NCI-H226 (cell line): ENCODE measurements at regions not wholly inside any gene's neighbourhood (a gene's known extent, or its start where the extent isn't known, plus 50 kb on each side); places are given as distances from the start of the nearest gene placed in this dataset.

ENCODE experiments used
- DNase-seq: peaks from one replicate; pipeline ENCODE4 v3.0.0-alpha.2; 2015

DNA sequence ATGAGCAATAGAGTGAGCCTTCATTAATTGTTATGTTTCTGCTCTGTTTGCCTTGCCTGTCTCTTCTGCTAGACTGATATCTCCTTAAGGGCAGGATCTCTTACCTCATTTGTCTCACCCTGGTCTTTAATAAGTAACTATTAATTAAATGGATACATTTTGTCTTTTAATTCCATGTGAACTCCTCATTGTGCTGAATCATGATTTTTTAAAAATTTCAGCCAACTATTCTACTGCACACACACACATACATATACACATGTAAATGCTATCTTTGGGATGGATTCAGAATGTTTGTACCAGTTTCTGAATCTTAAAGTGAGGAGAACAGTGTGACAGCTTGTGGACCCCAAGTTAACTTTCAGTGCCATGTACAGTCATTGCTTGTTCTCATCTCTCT, 731.1 kb upstream of the MAP3K7 start:
- no peak for DNase-seq

DNA sequence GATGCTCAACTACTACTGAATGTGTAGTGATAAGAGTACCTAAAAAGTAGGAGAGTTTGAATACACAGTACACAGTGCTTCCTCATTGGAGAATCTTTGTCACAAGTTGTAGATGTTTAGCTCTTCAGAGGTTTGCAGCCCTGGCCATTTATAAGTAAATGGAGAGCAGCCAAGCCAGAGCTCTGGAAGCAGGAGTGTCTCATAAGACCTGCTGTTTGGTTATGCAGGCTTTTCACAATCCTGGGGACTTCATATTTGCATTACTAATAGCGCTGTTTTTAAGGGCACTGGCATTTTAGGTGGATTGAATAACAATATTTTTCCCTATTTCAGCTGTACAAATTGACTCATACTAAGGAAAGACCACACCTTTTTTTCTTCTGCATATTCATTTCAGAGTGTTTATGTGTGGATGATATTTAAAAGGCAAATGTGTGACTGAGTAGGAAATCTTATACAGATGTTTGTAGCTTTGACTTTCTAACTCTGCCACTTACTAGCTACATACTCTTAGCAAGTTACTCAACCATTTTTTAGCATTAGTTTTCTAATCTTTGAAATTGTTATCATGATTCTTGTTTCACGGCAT, 730.5 kb upstream of the MAP3K7 start:
- no peak for DNase-seq

DNA sequence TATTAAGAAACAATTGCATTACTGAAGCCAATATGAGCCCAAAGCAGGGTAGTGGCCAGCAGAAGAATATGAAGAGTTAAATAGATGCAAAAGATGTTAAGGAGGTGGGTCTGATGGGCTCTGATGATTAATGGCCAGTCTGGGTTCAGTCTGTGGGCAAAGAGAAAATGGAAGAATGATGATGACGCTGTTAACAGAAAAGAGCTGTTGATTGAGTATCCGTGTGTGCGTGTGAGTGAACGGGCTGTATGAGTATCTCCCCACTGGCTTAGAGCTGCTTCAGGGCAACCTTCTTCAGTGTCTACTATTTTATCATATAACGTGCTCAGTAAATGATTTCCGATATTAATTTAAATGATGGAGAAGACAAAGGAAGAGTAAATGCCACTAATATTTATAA, 723.3 kb upstream of the MAP3K7 start:
- DNase-seq = no peak

GRCh38 chr6:91305755-91306154, 718.9 kb upstream of the MAP3K7 start:
- no peak for DNase-seq

DNA sequence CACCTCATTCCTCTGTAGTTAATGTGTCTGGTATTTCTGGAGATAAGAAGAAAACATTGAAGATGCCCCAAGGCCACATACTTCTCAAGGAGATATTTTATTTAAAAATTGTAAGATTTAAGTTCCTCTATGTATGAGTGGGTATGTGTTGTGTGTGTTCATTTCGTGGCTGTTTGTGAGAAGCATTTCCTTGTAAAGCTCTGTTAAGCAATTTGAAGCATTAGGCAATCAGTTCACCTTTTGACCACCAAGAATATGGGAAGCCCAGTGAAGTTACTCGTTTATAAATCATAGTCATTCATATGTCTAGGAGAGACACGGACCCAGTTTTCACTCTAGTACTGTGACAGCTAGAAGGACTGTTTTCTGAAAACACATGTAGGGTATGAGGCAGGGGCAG, 717.6 kb upstream of the MAP3K7 start:
- peak; percentile 80 for DNase-seq

- DNase-seq = no peak
Measured at GRCh38 chr6:91303326-91303725, 716.5 kb upstream of the MAP3K7 start.

DNA sequence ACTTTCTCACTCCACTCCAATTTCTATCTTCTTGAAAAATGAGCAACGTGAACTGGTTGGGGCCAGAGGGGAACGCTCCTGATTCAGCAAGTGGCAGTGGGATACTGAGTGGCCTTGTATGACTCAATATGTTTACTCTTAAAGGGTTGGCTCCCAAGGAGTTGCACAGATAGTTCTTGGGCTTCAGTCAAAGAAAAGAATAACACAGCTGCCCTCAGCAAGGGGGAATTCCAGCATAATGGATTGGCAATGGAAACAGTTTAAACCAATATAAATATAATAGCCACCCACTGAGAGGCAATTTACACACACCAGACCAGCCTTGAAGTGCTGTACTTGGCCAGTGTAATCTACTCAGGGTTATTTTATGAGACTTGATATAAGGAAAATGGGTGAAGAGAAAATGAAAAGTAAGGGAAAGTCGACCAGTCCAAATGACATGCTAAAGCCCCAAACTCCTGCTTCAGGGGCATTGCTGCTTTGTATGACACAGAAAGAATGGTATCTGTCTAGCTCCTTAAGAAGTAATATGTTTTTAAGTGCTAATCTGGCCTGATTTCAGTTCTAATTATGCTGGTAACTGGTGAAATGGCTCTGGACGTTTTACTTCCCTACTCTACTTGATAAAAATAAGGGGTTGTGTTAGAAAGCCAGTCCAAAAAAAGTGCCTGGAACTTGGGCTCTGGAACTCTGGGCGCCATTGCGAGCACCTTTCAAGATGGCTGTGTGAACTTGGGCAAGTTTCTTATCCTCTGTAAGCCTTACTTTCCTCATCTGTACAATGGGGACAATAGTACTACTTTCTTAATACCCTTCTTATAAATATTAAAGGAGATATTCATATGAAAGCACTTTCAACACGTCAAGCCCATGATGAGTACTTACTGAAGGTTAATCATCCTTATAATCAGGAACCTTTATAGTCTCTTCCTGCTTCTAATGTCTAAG, 712.9 kb upstream of the MAP3K7 start:
- DNase-seq = no peak

GRCh38 chr6:91298543-91299145, 711.8 kb upstream of the MAP3K7 start:
- DNase-seq = no peak

DNA sequence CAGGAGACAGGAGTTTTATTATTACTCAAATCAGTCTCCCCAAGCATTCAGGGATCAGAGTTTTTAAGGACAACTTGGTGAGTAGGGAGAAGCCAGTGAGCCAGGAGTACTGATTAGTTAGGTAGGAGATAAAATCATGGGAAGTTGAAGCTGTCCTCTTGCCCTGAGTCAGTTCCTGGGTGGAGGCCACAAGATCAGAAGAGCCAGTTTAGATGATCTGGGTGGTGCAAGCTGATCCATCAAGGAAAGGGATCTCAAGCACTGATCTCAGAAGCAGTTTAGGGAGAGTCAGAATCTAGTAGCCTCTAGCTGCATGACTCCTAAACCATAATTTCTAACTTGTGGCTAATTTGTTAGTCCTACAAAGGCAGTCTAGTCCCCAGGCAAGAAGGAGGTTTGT, 706.5 kb upstream of the MAP3K7 start:
- DNase-seq = no peak

DNA sequence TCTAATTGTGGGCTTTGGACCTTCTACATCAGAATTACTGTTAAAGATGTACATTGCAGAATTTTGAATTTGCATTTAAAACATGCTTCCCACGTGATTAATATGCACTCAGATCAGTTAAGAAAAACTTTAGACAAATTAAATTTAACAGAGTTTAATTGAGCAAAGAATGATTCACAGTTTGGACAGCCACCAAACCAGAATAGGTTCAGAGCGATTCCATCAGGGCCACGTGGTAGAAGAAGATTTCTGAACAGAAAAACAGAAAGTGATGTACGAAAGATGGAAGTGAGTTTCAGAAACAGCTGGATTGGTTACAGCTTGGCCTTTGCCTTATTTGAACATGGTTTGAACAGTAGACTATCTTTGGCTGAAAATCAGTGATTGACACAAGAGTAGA, 704.2 kb upstream of the MAP3K7 start:
- no peak for DNase-seq

GRCh38 chr6:91288741-91289140, 701.9 kb upstream of the MAP3K7 start:
- no peak for DNase-seq

- DNase-seq = no peak
Measured at GRCh38 chr6:91281901-91282300, 695.0 kb upstream of the MAP3K7 start.

DNA sequence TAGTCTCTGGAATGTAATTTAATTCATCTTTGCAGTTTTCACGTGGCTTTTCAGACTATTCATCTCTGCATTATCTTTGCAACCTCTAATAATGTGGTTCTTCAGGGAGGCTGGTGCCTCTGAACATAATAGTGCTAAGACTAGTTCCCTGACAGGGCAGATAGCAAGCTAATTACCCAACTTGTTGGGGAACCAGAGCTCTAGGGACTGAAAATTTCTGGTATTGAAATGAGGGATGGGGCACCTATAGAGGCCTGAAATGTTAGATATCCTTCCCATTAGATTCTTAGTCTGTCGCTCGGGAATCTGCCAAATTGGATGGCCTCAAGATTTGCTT, 693.6 kb upstream of the MAP3K7 start:
- no peak for DNase-seq

- DNase-seq = no peak
Measured at GRCh38 chr6:91279740-91280493, 693.0 kb upstream of the MAP3K7 start.

DNA sequence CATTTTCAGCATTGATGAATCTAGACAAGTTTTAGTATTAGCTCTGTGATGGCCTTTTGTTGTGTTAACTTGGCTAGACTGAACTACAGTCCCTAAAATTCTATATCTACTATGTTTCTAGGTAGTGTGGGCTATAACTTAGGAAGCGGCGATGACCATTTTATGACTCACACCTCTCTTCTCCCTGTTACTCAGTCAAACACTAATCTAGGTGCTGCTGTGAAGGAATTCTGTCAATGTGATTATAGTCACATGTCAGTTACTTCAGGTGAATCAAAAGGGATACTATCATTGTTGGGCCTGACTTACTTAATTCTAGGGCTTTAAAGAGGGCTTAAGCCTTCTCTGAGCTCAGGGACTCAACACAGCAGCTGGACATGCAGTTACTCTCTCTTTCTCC, 691.5 kb upstream of the MAP3K7 start:
- DNase-seq = no peak

DNA sequence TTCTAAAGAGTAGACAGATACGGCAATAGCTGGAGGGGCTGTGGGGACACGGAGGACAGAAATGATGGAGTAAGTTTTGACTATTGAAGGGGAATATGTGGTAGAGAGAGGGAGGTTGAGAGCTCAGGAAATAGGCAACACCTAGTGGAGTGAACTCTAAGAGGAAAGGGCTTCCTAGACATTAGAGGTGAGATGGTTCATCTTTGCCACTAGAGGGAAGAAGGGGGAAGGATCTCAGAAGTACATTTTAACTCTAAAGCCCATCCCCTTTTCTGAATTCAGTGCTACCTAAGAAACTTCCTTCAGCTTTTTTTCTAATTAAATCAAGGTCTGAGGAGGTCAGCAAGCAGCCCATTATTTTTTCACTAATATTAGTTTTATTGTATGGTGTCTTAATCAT, 689.4 kb upstream of the MAP3K7 start:
- DNase-seq = peak; percentile 12

GRCh38 chr6:91273729-91274128, 686.9 kb upstream of the MAP3K7 start:
- DNase-seq = no peak

DNA sequence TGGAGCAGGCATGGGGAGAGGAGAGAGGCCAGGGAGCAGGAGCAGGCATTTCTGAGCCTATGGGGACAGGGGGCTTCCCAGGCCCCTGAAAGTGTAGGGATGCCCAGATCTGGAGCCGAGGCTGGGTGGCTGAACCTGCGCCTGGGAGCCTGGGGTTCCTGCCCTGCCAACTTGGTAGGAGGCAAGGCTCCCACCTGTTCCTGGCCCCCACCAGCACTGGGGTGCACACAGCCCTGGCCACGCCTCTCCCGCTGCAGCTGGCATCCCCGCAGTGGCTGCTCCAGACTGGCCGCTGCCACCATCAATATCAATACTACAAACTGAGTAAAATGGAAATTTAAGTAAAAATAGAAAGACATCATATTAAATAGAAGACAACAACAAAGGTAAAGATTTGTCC, 684.9 kb upstream of the MAP3K7 start:
- DNase-seq = no peak

- DNase-seq = no peak
Measured at GRCh38 chr6:91268941-91269340, 682.1 kb upstream of the MAP3K7 start.

DNA sequence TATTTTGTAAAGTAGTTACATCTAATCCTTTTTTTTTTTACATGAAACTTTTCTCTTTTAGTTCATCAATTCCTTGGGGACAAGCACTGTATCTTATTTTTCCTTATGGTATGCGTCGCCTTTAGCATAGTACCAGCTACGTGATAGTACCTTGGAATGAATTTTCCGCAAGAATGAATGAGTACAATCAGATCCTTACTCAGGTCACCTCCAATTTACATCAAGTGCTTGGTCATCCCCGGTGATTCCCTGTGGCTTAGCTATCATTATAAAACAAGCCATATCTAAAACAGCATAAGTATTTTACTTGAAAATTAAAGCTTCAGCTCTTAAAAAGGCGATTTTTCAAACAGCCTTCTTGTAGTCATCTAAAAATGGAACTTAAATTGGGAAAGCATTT, 680.4 kb upstream of the MAP3K7 start:
- DNase-seq = no peak

GRCh38 chr6:91266156-91266555, 679.3 kb upstream of the MAP3K7 start:
- no peak for DNase-seq

DNA sequence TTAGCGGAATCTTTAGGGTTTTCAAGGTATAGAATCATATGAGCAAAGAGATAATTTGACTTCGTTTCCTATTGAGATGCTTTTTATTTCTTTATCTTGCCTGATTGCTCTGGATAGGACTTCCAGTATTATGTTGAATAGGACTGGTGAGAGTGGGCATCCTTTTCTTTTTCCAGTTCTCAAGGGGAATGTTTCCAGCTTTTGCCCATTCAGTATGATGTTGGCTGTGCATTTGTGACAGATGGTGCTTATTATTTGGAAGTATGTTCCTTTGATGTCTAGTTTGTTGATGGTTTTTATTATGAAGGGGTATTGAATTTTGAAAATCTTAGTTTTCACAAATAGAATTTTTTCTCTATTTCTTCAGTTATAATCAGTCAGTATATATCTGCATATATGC, 656.6 kb upstream of the MAP3K7 start:
- DNase-seq = no peak

GRCh38 chr6:91242614-91242949, 655.7 kb upstream of the MAP3K7 start:
- no peak for DNase-seq
